Loucy (cell line): ENCODE measurements at regions not wholly inside any gene's neighbourhood (a gene's known extent, or its start where the extent isn't known, plus 50 kb on each side); places are given as distances from the start of the nearest gene placed in this dataset.

Source experiments
- H2AFZ ChIP-seq: fragments of 200-600 bp; sonication (generic); 2 replicates; pipeline ENCODE4 v1.6.0; 2016; ENCODE audit warnings: antibody characterized with exemption, mild to moderate bottlenecking, low read length, moderate library complexity
- H3F3A ChIP-seq: fragments of 200-600 bp; 2 replicates; pipeline ENCODE4 v1.6.0; 2016; ENCODE audit warnings: antibody characterized with exemption, low read depth, mild to moderate bottlenecking
- H3K27me3 ChIP-seq: fragments of 200-600 bp; sonication (generic); 2 replicates; pipeline ENCODE4 v1.6.1; 2014; ENCODE audit warnings: low read length, mild to moderate bottlenecking; ENCODE audit not compliant: insufficient read depth, poor library complexity, severe bottlenecking
- H3K36me3 ChIP-seq: fragments of 200-600 bp; sonication (generic); 2 replicates; pipeline ENCODE4 v1.6.1; 2016; ENCODE audit warnings: low read length; ENCODE audit not compliant: insufficient read depth
- H3K4me1 ChIP-seq: fragments of 200-600 bp; sonication (generic); 2 replicates; pipeline ENCODE4 v1.5.1; 2014; ENCODE audit warnings: low read length, mild to moderate bottlenecking; ENCODE audit not compliant: insufficient read depth, poor library complexity, severe bottlenecking
- H3K4me2 ChIP-seq: fragments of 200-600 bp; sonication (generic); 2 replicates; pipeline ENCODE4 v1.6.0; 2014; ENCODE audit warnings: antibody characterized with exemption, low read length, low read depth, mild to moderate bottlenecking; ENCODE audit not compliant: poor library complexity, severe bottlenecking
- H3K4me3 ChIP-seq: fragments of 200-600 bp; sonication (generic); 2 replicates; pipeline ENCODE4 v1.5.1; 2014; ENCODE audit warnings: low read length, mild to moderate bottlenecking, mixed read lengths; ENCODE audit not compliant: poor library complexity, severe bottlenecking
- H3K79me2 ChIP-seq: fragments of 200-600 bp; sonication (generic); 2 replicates; pipeline ENCODE4 v1.6.1; 2014; ENCODE audit warnings: low read length; ENCODE audit not compliant: insufficient read depth
- H3K9ac ChIP-seq: fragments of 200-600 bp; sonication (generic); 2 replicates; pipeline ENCODE4 v1.6.0; 2014; ENCODE audit warnings: mild to moderate bottlenecking, low read depth, low read length, moderate library complexity; ENCODE audit not compliant: poor library complexity, severe bottlenecking
- H3K9me2 ChIP-seq: fragments of 200-600 bp; sonication (generic); replicated peaks from 2 replicates; pipeline ENCODE4 v1.6.1; 2016; ENCODE audit warnings: low read depth, low read length, mixed read lengths
- H3K9me3 ChIP-seq: fragments of 200-600 bp; sonication (generic); 2 replicates; pipeline ENCODE4 v1.6.1; 2014; ENCODE audit warnings: mild to moderate bottlenecking, antibody characterized with exemption, low read length, low read depth; ENCODE audit not compliant: insufficient read depth
- H4K20me1 ChIP-seq: fragments of 200-600 bp; sonication (generic); 2 replicates; pipeline ENCODE4 v1.6.0; 2014; ENCODE audit warnings: antibody characterized with exemption, low read length, mild to moderate bottlenecking; ENCODE audit not compliant: insufficient read depth, poor library complexity, severe bottlenecking
- CTCF ChIP-seq: fragments of 200-600 bp; sonication (generic); conservative IDR thresholded peaks from 2 replicates; pipeline ENCODE4 v1.5.1; 2014; ENCODE audit warnings: mild to moderate bottlenecking, antibody characterized with exemption, low read length
- EZH2phosphoT487 ChIP-seq: fragments of 200-600 bp; IDR thresholded peaks from 2 replicates; pipeline ENCODE4 v1.6.1; 2018; ENCODE audit warnings: antibody characterized with exemption, mild to moderate bottlenecking, moderate library complexity, borderline replicate concordance

GRCh38 chr16:54842743-54843423 is 87.8 kb upstream of the IRX5 start:
- no peak overlapping the region for H3K9ac ChIP-seq
- no peaks in the 10 kb centered on the region for H3K36me3 ChIP-seq
- no peaks in the 10 kb centered on the region for H3K27me3 ChIP-seq
- peaks cover 5% of the 10 kb centered on the region; the same call in 1 of the 2 replicates for H3K9me3 ChIP-seq
- TF ChIP-seq CTCF (no peak), EZH2phosphoT487 (no peak)
- no peaks in the 10 kb centered on the region for H3K9me2 ChIP-seq
- no peak overlapping the region for H3K4me2 ChIP-seq
- no peak overlapping the region for H2AFZ ChIP-seq
- no peak overlapping the region for H3K4me3 ChIP-seq
- H3K79me2 ChIP-seq = no peaks in the 10 kb centered on the region
- H4K20me1 ChIP-seq = no peaks in the 10 kb centered on the region
- H3F3A ChIP-seq = no peaks in the 10 kb centered on the region
- H3K4me1 ChIP-seq = no peaks in the 10 kb centered on the region

- H3K36me3 ChIP-seq = no peaks in the 10 kb centered on the region
- H3K27me3 ChIP-seq = no peaks in the 10 kb centered on the region
- H3K9ac ChIP-seq = no peak overlapping the region
- H3K9me3 ChIP-seq = peaks cover 2% of the 10 kb centered on the region; the same call in 1 of the 2 replicates
- no peak overlapping the region for H2AFZ ChIP-seq
- no peaks in the 10 kb centered on the region for H3K4me1 ChIP-seq
- no peaks in the 10 kb centered on the region for H4K20me1 ChIP-seq
- TF ChIP-seq CTCF (no peak), EZH2phosphoT487 (no peak)
- H3K4me2 ChIP-seq = no peak overlapping the region
- H3K79me2 ChIP-seq = no peaks in the 10 kb centered on the region
- H3K9me2 ChIP-seq = no peaks in the 10 kb centered on the region
- H3K4me3 ChIP-seq = no peak overlapping the region
- no peaks in the 10 kb centered on the region for H3F3A ChIP-seq
Observed at GRCh38 chr16:54829691-54830090, 101.0 kb upstream of the IRX5 start.

GRCh38 chr16:54822892-54823291 is 107.8 kb upstream of the IRX5 start:
- Histone ChIP-seq H3K9me3 (peaks cover 4% of the 10 kb centered on the region; the same call in 1 of the 2 replicates), H3K79me2 (no peaks in the 10 kb centered on the region), H3K4me3 (no peak overlapping the region), H3K4me2 (no peak overlapping the region), H4K20me1 (no peaks in the 10 kb centered on the region), H2AFZ (no peak overlapping the region), H3K27me3 (no peaks in the 10 kb centered on the region), H3K36me3 (no peaks in the 10 kb centered on the region), H3K9ac (no peak overlapping the region), H3K9me2 (no peaks in the 10 kb centered on the region), H3F3A (no peaks in the 10 kb centered on the region), H3K4me1 (no peaks in the 10 kb centered on the region)
- TF ChIP-seq CTCF = no peak
- TF ChIP-seq EZH2phosphoT487 = no peak
